ENCODE measurements at regions not wholly inside any gene's neighbourhood (a gene's known extent, or its start where the extent isn't known, plus 50 kb on each side); places are given as distances from the start of the nearest gene placed in this dataset.

GRCh38 chr16:51531271-51531670 lies 380.2 kb upstream of the SALL1 start:
- H3K9me3 Mint-ChIP-seq, result peaks cover 11% of the 10 kb centered on the region

GRCh38 chr16:51527349-51527748 lies 376.3 kb upstream of the SALL1 start:
- no peaks in the 10 kb centered on the region for H3K4me1 Mint-ChIP-seq (ENCODE audit: low read depth)
- H3K27ac Mint-ChIP-seq, result no peak overlapping the region
- no peaks in the 10 kb centered on the region for H3K36me3 Mint-ChIP-seq (ENCODE audit: low read depth)
- TF ChIP-seq, protein P1, sequence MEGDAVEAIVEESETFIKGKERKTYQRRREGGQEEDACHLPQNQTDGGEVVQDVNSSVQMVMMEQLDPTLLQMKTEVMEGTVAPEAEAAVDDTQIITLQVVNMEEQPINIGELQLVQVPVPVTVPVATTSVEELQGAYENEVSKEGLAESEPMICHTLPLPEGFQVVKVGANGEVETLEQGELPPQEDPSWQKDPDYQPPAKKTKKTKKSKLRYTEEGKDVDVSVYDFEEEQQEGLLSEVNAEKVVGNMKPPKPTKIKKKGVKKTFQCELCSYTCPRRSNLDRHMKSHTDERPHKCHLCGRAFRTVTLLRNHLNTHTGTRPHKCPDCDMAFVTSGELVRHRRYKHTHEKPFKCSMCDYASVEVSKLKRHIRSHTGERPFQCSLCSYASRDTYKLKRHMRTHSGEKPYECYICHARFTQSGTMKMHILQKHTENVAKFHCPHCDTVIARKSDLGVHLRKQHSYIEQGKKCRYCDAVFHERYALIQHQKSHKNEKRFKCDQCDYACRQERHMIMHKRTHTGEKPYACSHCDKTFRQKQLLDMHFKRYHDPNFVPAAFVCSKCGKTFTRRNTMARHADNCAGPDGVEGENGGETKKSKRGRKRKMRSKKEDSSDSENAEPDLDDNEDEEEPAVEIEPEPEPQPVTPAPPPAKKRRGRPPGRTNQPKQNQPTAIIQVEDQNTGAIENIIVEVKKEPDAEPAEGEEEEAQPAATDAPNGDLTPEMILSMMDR (IDR thresholded peaks at IDR 0.05), result no peak
- ATAC-seq (ENCODE audit: poor library complexity) (no peak), DNase-seq (no peak)
- peaks cover 11% of the 10 kb centered on the region for H3K9me3 Mint-ChIP-seq
- H3K4me3 Mint-ChIP-seq, result no peak overlapping the region
- no peak overlapping the region for H3K27ac ChIP-seq (ENCODE audit: low read depth in 1 of 2, low read length in 2 of 2)
- intact Hi-C loops (cut with DNase I, micrococcal nuclease), result no loop called here
- no peaks in the 10 kb centered on the region for H3K27me3 ChIP-seq (ENCODE audit: control insufficient read depth in 1 of 2, insufficient read depth in 2 of 2, low read length in 2 of 2)
- H3K4me3 ChIP-seq (ENCODE audit: low read length), result no peak overlapping the region
- H3K36me3 ChIP-seq (ENCODE audit: insufficient read depth, low read length), result no peaks in the 10 kb centered on the region
- H3K27me3 Mint-ChIP-seq, result no peaks in the 10 kb centered on the region
- peaks cover 0 to 11% of the 10 kb centered on the region in 2 experiments for H3K9me3 ChIP-seq (ENCODE audit: control insufficient read depth in 1 of 2, insufficient read depth in 1 of 2, low read length in 2 of 2)
- H3K4me1 ChIP-seq (ENCODE audit: insufficient read depth, low read length), result no peaks in the 10 kb centered on the region
- POLR2A ChIA-PET, result no interaction called here
- CTCF ChIA-PET, result no interaction called here

More at GRCh38 chr16:51531271-51531670, 380.2 kb upstream of the SALL1 start:
- no peak for DNase-seq
- Mint-ChIP-seq H3K27me3 (no peaks in the 10 kb centered on the region), H3K36me3 (ENCODE audit: low read depth) (no peaks in the 10 kb centered on the region), H3K4me1 (ENCODE audit: low read depth) (no peaks in the 10 kb centered on the region), H3K27ac (no peak overlapping the region), H3K4me3 (no peak overlapping the region)
- CTCF ChIA-PET, result no interaction called here
- TF ChIP-seq, protein P1 (IDR thresholded peaks at IDR 0.05), result no peak
- H3K27ac ChIP-seq (ENCODE audit: low read depth in 1 of 2, low read length in 2 of 2), result no peak overlapping the region
- intact Hi-C loops (cut with DNase I, micrococcal nuclease), result no loop called here
- H3K4me1 ChIP-seq (ENCODE audit: insufficient read depth, low read length), result no peaks in the 10 kb centered on the region
- peaks cover 0 to 10% of the 10 kb centered on the region in 2 experiments for H3K9me3 ChIP-seq (ENCODE audit: control insufficient read depth in 1 of 2, insufficient read depth in 1 of 2, low read length in 2 of 2)
- H3K27me3 ChIP-seq (ENCODE audit: control insufficient read depth in 1 of 2, insufficient read depth in 2 of 2, low read length in 2 of 2), result no peaks in the 10 kb centered on the region
- H3K36me3 ChIP-seq (ENCODE audit: insufficient read depth, low read length), result no peaks in the 10 kb centered on the region
- POLR2A ChIA-PET, result no interaction called here
- no peak overlapping the region for H3K4me3 ChIP-seq (ENCODE audit: low read length)
- no peak for ATAC-seq (ENCODE audit: poor library complexity)

DNA sequence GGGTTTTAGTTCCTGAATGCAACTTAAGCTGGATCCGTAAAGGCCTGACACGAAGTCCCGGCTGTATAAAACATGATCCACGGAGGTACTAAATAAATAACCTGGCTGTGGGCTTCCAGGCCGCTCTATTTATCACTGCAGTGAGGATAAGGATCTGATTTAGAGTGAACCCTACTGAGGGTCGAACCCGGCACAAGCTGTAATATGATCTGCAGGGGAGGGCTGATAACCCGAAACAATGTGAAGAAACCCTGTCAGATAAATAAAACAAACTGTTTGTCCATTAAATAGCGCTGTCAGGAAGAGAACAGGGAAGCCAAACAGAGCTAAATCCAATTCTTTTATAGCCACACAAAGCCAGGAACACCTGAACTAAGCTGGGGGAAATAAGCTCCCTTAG lies 375.6 kb upstream of the SALL1 start:
- H3K36me3 Mint-ChIP-seq (ENCODE audit: low read depth), result no peaks in the 10 kb centered on the region
- no peak for DNase-seq
- H3K4me1 Mint-ChIP-seq (ENCODE audit: low read depth), result no peaks in the 10 kb centered on the region
- H3K9me3 Mint-ChIP-seq, result peaks cover 11% of the 10 kb centered on the region
- no peaks in the 10 kb centered on the region for H3K27me3 Mint-ChIP-seq
- Histone ChIP-seq H3K4me3 (ENCODE audit: low read length) (no peak overlapping the region), H3K9me3 (ENCODE audit: control insufficient read depth in 1 of 2, insufficient read depth in 1 of 2, low read length in 2 of 2) (peaks cover 0 to 11% of the 10 kb centered on the region in 2 experiments), H3K36me3 (ENCODE audit: insufficient read depth, low read length) (no peaks in the 10 kb centered on the region), H3K27ac (ENCODE audit: low read depth in 1 of 2, low read length in 2 of 2) (no peak overlapping the region), H3K4me1 (ENCODE audit: insufficient read depth, low read length) (no peaks in the 10 kb centered on the region), H3K27me3 (ENCODE audit: control insufficient read depth in 1 of 2, insufficient read depth in 2 of 2, low read length in 2 of 2) (no peaks in the 10 kb centered on the region)
- CTCF ChIA-PET, result no interaction called here
- TF ChIP-seq, protein P1 (IDR thresholded peaks at IDR 0.05), result no peak
- ATAC-seq (ENCODE audit: poor library complexity), result no peak
- intact Hi-C loops (cut with DNase I, micrococcal nuclease), result no loop called here
- H3K27ac Mint-ChIP-seq, result no peak overlapping the region
- H3K4me3 Mint-ChIP-seq, result no peak overlapping the region
- POLR2A ChIA-PET, result no interaction called here
